CD4-positive, alpha-beta T cell treated with Interleukin-6 for 4 hours (primary cell): ENCODE measurements at regions not wholly inside any gene's neighbourhood (a gene's known extent, or its start where the extent isn't known, plus 50 kb on each side); places are given as distances from the start of the nearest gene placed in this dataset.

Source experiments
- DNase-seq: peaks from one replicate; pipeline ENCODE4 v3.0.0-alpha.2; 2020; ENCODE audit warnings: mixed read lengths

DNA sequence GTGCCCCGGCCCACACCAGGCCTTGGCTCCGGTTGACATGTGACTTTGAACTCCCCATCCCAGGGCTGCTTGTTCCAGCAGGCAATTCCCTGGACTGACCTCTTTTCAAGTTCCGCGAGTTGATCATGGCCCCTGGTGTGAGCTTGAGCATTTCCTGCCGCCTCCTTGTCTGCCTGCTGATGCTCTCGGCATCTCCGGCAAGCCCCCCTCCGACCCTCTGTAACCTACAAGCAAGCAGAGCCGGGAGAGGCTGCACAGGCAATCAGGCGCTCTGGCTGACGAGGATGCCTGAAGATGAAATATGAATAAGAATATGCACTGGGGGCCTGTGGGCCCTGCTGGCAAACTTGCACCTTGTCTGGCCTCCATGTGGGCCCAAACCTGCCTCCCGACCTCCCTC lies 304.9 kb upstream of the MKI67 start:
- no peak for DNase-seq

DNA sequence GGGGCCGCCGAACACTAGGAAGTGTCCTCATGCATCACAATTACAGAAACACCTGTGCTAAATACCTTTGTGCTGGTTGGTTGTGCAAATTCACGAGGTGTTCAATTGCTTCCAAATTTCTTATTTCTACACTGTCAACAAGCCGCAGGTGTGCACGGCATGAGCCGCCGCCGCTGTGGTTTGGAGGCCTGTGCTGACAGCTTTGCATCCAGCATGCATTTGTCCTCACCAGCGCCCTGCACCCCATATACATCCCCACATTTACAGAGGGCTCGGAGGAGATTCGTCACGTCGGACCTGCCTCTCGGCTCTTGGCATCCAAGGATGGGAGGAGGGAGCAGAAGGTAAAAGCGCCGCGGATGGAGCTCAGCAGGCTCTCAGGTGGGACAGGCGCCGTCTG lies 305.3 kb upstream of the MKI67 start:
- DNase-seq: no peak

DNA sequence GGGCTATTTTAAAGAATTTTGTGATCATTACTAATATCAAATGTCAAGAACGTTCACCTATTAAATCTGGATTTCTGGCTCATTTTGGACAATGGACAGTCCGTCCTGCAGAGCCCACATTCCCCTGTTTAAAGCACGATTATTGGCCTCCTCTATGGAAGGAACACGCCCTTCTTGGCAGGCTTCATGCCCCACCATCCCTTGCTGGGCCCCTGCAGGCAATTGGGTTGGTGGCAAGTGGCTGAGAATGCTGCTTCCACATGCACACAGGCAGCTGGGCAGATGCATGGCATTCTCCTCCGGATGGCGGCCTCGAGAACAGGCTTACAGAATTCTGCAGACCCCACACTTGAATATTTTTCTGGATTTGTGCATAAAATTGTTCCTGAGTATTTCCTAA lies 305.8 kb upstream of the MKI67 start:
- no peak for DNase-seq

DNA sequence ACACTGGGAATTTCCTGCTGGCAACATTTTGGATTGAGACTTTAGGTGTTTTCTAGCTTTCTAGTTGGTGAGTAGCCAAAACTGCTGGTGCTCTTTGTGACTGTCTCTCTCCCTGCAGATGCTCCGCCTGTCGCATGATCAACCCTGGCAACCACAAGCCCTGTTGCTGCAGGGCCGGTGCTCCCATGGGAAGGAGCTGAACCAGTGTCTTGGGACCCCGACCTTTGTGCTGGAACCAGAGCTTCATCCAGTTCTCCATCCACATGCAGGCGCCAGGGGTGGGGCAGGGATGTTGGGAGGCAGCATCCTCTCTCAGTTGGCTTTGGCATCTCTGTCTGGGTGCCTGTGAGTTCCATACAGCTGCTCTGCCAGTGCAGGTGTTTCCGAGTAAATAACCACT lies 306.2 kb upstream of the MKI67 start:
- no peak for DNase-seq

DNA sequence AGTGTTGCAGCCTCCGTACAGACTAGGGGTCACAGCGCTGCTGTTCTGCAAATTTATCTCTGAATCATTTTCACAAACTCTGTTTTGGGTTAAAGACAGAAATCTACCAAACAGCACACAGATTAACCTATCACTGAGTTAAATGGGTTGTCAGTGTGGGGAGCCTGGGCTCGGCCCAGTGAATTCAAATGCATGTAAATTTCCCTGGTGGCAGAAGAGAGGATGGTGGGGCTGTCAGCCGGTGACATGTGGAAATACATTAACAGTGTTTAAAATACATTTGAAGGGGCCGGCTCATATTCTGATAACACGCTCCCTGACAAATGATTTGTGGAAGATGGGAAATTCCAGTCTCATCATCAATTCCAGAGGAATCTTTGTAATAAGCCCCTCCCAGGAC lies 309.6 kb upstream of the MKI67 start:
- no peak for DNase-seq

DNA sequence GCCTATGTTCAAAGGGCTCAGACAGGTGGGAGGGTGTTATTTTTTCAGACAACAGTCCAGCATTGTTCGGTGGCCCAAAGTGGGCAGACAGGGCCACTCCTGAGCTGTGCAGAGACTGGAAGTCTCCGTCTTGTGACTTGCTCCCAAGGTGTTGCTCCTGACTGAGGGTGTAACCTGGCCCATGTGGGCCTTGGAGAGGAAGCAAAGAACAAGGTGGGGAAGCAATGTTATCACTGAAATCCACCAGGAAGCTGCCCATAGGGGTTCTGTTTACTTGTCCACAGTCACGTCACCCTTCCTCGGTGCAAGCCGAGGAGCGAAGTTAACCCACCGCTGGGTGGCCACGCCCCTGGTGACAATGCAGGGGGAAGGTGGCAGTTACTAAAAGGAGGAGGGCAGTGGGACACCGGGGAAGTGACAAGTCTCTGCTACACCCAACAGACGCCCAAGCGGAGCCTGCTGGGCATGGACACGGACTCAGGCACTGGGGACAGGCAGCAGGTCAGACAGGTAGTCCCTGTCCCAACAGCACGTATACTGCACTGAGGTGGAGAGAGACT lies 311.6 kb upstream of the MKI67 start:
- no peak for DNase-seq

DNA sequence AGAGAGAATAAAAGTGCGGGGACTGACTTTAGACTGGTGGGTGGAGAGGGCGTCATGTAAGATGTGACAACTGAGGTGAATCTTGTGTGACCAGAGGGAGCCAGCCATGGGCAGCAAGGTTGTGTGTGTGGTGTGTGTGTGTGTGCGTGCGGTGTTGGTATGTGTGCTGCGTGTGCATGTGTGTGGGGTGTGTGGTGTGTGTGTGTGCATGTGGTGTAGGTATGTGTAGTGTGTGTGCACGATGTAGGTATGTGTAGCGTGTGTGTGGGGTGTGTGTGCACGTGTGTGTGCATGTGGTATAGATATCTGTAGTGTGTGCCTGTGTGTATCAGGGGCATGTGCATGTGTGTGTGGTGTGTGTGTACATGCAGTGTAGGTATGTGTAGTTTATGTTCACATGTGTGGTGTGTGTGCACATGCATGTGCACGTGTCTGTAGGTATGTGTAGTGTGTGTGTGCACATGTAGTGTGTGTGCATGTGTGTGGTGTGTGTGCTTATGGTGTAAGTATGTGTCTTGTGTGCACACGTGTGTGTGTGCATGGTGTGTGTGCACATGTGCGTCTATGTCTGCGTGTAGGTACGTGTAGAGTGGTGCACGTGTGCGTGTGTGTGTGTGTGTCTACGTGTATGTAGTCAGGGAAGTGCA lies 312.3 kb upstream of the MKI67 start:
- no peak for DNase-seq

DNA sequence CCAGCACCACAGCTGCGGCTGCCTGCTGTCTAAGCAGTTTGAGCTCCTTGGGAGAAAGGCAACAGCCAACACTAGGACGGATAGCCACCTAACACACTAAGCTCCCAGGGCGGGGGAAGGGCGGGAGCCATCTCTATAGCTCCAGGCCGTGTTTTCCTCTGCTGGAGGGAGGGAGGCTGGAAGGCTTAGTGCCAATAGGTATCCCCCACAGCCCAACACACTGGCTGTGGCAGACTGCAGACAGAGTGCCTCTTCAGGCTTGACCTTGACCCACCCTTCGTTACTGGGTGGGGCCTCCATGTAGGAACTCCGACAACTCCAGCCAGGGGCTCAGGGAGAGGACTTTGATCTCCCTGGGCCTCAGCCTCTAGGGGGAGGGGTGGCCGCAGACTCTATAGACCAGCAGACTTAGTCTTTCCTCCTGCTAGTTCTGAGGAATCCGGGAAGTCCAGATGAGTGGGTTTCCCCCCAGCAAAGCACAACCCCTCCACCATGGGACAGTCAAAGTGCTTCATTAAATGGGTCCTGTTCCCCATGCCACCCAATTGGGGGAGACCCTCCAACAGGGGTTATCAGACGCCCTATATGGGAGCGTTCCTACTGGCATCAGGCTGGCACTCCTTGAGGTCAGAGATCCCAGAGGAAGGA lies 314.4 kb upstream of the MKI67 start:
- no peak for DNase-seq

DNA sequence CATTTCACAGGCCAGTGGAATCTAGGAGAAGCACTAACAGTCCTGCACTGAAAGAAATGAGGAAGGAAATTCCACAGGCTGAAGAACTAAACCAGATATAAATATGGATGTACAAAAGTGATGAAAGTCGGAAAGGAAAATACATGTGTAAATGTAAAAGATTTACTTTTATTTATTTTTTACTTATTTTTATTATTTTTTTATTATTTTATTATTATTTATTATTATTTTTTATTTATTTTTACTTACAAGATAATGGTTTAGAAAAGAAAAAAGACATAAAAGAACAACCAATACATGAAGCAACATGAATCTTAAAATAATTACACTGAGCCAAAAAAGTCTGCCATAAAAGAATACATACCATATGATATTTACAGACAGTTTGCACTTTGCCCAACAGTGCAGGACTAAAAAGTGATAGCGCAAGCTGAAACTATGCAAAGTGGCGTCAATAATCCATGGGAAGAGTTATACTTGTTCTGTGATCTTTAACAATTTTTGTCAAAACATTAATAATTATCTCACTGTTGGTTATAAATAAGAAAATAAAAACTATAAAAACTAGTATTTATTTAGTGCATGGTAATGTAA lies 317.8 kb upstream of the MKI67 start:
- no peak for DNase-seq

DNA sequence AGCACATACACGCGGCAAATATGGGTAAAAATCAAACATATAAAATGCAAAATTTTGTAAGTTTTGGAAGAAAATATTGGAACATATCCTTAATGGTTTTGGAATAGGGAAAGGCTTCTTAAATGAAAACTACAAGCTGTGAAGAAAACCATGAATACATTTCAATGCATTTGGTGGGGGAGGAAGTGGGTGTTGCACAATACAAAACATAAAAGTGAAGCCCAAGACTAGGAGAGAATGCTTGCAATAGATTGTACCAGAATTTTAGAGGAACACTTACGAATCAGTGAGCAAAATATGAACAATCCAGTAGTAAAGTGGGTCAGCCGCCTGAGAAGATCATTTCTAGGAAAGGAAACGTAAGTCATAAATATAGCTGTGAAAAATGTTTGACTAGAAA lies 322.6 kb upstream of the MKI67 start:
- DNase-seq: no peak

DNA sequence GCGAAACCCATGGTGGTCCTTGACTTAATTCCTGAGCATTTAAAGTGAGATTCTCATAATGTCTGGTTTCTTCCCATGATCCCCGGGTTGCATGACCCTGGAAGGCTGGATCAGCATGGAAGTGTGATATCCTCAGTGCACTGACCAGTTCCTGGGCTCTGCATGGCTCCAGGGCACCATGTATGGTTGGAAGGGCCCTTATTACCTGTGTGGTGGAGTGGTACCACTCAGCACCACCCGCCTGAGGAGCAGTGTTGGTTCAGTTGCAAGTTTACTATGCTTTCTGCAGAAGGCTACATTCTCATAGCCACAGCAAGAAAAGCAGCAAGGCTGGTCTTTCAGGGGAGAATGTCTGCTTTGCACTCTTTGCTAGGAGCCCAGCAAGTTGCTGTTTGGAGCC lies 325.7 kb upstream of the MKI67 start:
- no peak for DNase-seq

DNA sequence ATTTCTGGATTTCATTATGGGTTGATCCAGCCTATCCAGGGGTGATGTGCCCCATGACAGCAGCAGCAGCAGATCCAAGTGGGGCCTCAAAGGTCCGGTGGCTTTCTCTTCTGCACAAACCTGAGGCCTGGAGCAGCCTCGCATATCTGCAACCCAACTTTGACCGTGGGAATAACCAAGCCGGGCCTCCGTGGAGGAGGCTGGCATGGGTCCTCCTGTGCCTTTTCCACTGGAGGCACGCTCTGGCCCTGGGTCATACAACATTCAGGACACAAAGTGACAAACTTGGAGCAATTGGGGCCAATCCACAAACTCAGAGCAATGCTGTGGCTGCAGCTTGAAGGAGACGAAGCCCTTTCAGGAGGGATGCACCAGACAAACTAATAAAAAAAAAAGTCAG lies 330.0 kb upstream of the MKI67 start:
- DNase-seq: no peak

DNA sequence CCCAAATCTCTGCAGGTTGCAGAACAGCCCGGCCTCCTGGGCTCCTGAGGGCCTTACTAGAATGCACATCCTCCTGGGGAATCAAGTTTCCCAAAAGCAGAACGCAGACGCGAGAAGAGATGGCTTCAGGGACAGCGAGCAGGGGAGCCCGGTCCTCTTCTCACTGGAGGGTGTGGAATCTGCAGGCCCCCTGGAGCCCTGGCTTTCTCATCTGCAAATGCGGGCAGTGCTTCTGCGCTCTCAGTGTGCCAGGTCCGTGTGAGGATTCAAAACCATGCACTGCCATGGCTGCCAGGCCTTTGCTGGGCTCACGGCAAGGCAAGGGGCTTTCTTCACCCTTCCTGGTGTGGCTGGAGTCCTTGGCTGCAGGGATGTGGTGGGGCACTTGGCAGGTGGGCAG lies 330.9 kb upstream of the MKI67 start:
- no peak for DNase-seq

DNA sequence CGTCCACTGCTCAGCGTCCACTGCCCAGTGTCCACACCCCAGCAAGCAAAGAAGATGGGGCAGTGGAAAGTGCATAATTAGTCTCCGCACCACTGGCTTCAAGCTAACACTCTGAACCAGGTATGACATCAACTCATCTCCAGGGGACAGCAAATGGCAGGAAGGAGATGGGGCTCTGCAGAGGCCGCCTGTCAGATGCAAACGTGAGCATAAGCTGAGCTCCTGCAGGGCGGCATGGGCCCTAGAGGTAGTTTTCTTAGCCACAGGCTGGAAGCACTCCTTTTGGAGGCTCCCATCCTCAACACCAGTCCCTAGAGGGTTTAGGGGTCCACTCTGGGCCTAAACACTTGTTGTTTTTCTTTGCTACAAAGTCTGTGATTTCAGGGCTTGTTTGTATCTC lies 335.8 kb upstream of the MKI67 start:
- no peak for DNase-seq

DNA sequence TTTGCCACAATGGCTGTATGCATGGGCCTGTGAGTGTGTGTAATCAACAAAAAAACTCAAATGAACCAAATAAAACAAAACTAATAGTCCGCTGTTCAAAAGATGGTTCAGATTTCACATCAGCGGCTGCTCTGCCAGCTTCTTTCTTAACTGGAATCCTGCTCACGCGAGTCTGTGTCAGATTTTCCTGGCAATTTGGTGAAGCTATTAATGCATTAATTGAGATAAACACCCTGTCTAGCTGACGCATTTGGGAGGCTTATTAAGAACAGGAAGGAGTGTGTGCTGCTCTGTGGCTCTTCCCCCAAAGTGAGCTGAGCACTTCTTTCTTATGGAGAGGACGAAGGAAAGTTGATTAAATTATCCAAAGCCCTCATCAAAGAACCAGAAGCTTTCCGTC lies 336.6 kb upstream of the MKI67 start:
- no peak for DNase-seq

DNA sequence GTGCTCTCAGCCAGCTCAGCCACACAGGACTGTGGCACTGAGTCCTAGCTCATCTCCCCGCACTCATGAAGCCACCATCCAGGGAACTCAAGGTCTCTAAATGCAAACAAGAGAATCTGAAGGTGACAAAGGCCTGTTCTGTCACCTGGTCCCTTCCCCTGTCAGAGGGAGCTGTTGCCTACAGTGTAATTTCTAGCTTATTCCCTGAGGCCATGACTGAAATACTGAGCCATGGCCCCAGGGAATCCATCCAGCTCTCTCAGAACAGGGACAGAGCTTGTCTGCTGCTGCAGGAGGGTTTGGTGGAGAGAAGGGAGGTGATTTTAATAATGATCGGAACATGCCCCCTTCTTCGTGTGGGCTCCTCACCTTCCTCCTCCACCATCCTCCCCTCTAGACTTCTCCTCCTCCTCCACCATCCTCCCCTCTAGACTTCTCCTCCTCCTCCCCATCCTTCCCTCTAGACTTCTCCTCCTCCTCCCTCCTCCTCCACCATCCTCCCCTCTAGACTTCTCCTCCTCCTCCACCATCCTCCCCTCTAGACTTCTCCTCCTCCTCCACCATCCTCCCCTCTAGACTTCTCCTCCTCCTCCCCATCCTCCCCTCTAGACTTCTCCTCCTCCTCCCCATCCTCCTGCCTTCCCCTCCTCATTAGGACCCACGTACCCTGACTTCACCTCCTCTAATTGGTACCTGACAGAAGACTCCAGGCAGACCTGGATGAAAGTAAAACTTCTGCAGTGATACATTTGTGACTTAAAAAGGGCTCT lies 338.0 kb upstream of the MKI67 start:
- DNase-seq: no peak

DNA sequence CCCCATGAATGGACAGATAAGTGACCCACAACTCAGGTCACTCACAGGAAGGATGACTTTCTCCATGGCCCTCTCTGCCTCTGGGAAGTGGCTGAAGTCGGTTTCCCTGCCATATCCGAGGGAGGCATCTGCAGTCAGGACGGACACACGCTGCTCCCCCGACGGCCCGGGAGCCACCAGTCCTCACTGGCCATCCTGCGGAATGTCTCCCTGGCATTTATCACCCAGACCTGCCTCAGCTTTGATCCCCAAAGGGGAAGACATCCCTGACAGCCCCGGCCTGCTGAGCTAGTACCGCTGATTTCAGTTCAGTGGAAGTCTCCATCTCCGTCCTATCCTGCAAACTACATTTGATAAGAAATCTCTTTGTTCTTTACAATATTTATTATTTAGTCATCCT lies 339.5 kb upstream of the MKI67 start:
- no peak for DNase-seq

DNA sequence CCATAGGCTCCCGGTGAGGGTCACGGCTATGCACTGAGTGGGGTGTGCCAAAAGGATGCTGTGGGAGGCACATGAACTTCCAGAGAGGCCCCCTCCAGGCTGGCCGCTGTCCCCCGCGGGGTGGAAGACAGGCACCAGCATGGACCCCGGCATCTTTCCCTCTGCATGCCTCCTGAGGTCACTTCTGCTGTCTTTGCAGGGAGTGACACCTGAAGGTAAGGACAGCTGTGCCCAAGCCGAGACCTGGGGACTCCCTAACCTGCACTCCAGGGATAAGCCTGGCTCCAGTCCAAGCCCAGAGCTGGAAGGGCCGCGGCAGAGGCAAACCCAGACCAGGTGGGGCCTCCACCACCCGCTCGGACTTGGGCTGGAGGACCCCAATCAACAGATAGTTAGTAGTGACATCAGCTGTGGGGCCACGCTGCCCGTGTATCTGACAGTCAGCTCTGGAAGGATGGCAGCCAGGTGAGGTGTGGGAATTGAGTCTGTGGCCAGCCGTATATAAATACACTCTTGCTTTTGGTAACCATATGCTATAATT lies 340.7 kb upstream of the MKI67 start:
- no peak for DNase-seq

DNA sequence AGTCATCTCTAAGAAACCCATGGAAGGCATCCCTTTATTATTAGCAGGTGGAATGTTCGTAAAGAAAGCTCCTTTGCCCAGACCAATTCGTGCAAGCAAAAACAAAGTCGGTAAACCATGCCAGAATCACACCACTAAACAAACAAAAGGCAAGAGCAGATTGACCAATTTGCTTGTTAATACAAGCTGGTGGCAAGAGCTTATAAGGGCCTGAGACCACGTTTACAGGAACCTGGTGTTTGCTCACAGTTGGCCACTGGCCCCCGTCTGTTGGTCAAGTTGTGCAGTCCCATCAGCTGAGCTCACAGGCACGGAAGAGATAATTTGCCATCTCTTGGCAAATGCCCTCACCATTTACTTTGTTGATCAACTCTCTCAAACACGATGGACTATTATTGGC lies 342.2 kb upstream of the MKI67 start:
- DNase-seq: no peak

DNA sequence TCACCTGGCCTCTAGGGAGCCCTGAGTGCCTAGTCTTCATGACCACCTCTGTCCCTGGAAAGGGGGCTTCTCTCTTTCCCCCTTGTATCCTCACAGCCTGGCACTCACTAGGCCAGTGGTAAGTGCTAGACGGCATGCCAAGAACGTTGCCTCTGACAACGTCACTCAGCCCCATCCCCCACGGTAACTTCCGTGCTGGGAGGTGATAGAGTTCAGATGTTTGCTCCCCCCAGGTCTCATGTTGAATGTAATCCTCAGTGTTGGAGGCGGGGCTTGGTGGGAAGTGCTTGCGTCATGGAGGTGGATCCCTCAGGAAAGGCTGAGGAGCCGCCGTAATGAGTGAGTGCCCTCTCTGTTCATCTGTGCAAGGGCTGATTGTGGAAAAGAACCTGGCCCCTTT lies 343.3 kb upstream of the MKI67 start:
- no peak for DNase-seq

DNA sequence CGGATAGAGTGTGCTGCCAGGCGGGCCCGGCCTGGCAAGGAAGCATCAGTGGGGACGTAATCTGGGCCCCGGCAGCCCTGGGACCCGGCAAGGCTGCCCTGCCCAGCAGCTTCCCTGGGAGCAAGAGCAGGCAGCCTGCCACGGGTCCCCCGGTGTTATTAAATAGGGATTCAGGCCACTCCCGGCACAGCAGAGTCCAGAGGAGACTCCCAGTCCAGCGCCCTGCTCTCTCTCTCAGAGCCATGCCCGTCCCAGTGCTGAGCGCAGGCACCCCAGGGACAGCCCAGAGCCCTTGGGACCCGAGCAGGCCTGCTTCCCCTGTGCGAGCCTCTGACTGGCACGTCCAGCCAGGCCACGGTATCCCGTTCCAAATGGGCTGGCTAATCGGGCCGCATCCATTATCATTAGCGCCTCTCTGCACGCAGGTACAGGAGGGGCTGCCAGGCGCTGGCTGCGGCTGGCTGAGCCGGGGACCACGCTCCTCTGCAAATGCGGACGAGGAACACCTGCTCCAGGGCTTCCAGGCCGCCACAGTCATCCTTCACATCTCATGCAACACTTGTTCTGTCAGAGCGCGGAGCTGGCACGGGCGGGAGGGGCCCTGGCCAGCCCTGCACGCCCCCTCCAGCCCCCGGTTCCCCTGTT lies 344.2 kb upstream of the MKI67 start:
- DNase-seq: no peak

DNA sequence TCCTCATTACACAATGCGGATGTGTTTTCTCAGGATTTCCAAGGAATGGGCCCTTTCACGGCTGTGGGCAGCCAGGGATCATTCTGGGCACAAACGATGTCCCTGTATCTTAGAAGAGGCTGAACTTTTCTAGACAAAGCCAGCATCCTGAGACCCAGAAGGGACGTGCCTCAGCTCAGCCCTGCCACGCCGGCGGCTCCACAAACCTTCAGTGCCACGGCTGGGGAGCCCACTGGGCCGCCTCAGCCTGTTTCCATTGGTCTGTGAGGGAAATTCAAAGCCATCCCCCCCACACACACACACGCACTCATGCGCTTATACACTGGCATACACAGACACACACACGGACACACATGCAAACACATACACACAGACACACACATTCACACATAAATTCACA lies 344.9 kb upstream of the MKI67 start:
- no peak for DNase-seq

DNA sequence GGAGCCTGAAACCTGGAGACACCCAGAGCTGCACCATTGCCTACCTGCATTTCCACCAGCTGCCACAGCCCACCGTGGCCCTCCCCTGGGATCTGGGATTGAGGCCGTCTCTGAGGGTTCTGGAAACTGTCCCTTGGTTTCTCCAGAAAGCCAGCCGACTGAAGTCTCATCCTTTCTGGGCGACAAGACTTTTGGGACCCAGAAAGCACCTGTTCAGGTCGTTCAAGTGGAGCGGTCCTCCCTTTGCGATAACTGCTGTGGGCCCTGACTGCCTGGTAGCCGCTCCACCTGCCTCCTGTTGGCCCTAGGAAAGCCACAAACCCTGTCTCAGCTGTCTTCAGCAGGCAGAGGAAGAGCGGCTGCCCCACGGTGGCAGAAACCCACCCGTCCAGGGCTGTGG lies 346.0 kb upstream of the MKI67 start:
- no peak for DNase-seq
